ENCODE measurements at regions not wholly inside any gene's neighbourhood (a gene's known extent, or its start where the extent isn't known, plus 50 kb on each side); places are given as distances from the start of the nearest gene placed in this dataset.
A peak's percentile ranks its signal among the peaks of the same experiment; 100 is the strongest.

- peak; percentile 33 for FAIRE-seq
- DNase-seq (ENCODE audit: insufficient read length, low spot score) = no peak
Observed at GRCh38 chr2:136062066-136062837, 55.7 kb downstream of the CXCR4 start.

- no peak for DNase-seq (ENCODE audit: insufficient read length, low spot score)
- peak; percentile 73 for FAIRE-seq
Observed at GRCh38 chr2:136060416-136060815, 57.5 kb downstream of the CXCR4 start.

- FAIRE-seq = peak; percentile 94
- no peak for DNase-seq (ENCODE audit: insufficient read length, low spot score)
Observed at GRCh38 chr2:136059036-136059472, 58.9 kb downstream of the CXCR4 start.

GRCh38 chr2:136058262-136058661, 59.7 kb downstream of the CXCR4 start:
- no peak for DNase-seq (ENCODE audit: insufficient read length, low spot score)
- FAIRE-seq = peak; percentile 80

GRCh38 chr2:136057802-136058140, 60.2 kb downstream of the CXCR4 start:
- DNase-seq (ENCODE audit: insufficient read length, low spot score) = no peak
- no peak for FAIRE-seq

GRCh38 chr2:136057023-136057801, 60.7 kb downstream of the CXCR4 start:
- DNase-seq (ENCODE audit: insufficient read length, low spot score) (no peak), FAIRE-seq (peak; percentile 96)

- FAIRE-seq = no peak
- no peak for DNase-seq (ENCODE audit: insufficient read length, low spot score)
Observed at GRCh38 chr2:136055929-136056688, 61.8 kb downstream of the CXCR4 start.

GRCh38 chr2:136054856-136055255, 63.1 kb downstream of the CXCR4 start:
- no peak for DNase-seq (ENCODE audit: insufficient read length, low spot score)
- no peak for FAIRE-seq

GRCh38 chr2:136052369-136053362, 65.3 kb downstream of the CXCR4 start:
- FAIRE-seq = no peak

GRCh38 chr2:136051725-136052048, 66.3 kb upstream of the DARS1 start:
- no peak for DNase-seq (ENCODE audit: insufficient read length, low spot score)
- no peak for FAIRE-seq

More at GRCh38 chr2:136052369-136053362, 65.3 kb downstream of the CXCR4 start:
- no peak for DNase-seq (ENCODE audit: insufficient read length, low spot score)

- DNase-seq (ENCODE audit: insufficient read length, low spot score) = no peak
- FAIRE-seq = peak; percentile 84
Observed at GRCh38 chr2:136051001-136051724, 65.7 kb upstream of the DARS1 start.

- FAIRE-seq = peak; percentile 72
- DNase-seq (ENCODE audit: insufficient read length, low spot score) = no peak
Observed at GRCh38 chr2:136049991-136050920, 64.8 kb upstream of the DARS1 start.

- no peak for FAIRE-seq
- no peak for DNase-seq (ENCODE audit: insufficient read length, low spot score)
Observed at GRCh38 chr2:136049011-136049742, 63.8 kb upstream of the DARS1 start.

- FAIRE-seq (peak; percentile 52), DNase-seq (ENCODE audit: insufficient read length, low spot score) (no peak)
Observed at GRCh38 chr2:136045835-136046570, 60.6 kb upstream of the DARS1 start.

GRCh38 chr2:136045344-136045743, 59.9 kb upstream of the DARS1 start:
- no peak for DNase-seq (ENCODE audit: insufficient read length, low spot score)
- no peak for FAIRE-seq
